ENCODE measurements at regions not wholly inside any gene's neighbourhood (a gene's known extent, or its start where the extent isn't known, plus 50 kb on each side); places are given as distances from the start of the nearest gene placed in this dataset.
"Not testable (repeated sequence)": the region's sequence is repeated elsewhere in the genome, so short reads cannot be mapped to it uniquely, and the experiment has no call there.

DNA sequence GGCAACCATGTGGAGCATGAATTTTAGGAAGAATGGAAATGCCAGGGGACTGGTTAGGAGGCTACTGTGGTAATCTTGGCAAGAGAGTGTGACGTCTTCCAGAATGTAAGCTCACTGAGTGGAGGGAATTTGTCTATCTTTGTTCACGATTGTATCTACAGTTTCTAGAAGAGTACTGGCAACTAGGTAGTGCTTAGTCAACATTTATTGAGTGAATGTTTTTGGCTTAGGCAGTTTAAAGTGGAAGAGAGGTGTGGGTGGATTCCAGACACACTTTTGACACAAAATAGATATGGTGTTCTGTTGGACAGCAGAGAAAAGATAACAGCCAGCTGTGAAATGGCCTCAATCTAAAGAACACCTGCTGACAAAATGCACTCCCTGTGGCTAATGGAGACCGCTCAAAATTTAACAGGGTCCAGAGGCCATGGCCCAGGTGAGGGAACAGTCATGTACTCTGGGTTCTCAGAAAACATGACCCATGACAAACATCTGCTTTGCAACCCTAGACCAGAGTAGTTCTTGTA lies 139.3 kb downstream of the GPX5 start:
- H3K36me3 ChIP-seq (ENCODE audit: control insufficient read depth, insufficient read depth, low read length, severe bottlenecking) = no peaks in the 10 kb centered on the region
- no peaks in the 10 kb centered on the region for H3K4me1 ChIP-seq (ENCODE audit: control insufficient read depth, insufficient read depth, low read length)
- H3K27me3 ChIP-seq (replicated peaks; ENCODE audit: control insufficient read depth, insufficient read depth, low read length) = peaks cover 6% of the 10 kb centered on the region
- H3K9me3 ChIP-seq (ENCODE audit: control insufficient read depth, low read length) = no peaks in the 10 kb centered on the region
- H3K4me3 ChIP-seq (ENCODE audit: low read length) = no peak overlapping the region
- no peak for DNase-seq (ENCODE audit: low read depth)
- no peak overlapping the region for H3K9ac ChIP-seq (ENCODE audit: low read length)

DNA sequence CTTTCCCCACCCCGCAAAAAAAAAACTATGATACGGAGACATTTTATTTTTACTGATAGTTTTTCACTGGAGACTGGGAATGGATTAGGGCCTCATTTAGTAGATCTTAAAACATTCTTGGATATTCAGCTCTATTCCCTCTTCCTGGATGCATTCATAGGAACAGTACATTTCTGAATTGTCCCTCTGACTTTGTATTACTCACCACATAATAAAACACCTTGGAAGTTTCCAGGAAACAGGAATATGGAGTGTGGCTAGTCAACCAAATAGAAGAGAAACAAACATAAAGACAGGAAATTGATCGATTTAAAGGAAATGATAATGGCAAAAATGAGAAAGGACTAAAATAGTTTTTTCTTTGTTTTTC lies 147.7 kb downstream of the GPX5 start:
- DNase-seq (ENCODE audit: low read depth) = no peak
- peaks cover 8% of the 10 kb centered on the region for H3K27me3 ChIP-seq (replicated peaks; ENCODE audit: control insufficient read depth, insufficient read depth, low read length)
- H3K4me1 ChIP-seq (ENCODE audit: control insufficient read depth, insufficient read depth, low read length) = peaks cover 4% of the 10 kb centered on the region
- no peaks in the 10 kb centered on the region for H3K9me3 ChIP-seq (ENCODE audit: control insufficient read depth, low read length)
- H3K9ac ChIP-seq (ENCODE audit: low read length) = no peak overlapping the region
- no peak overlapping the region for H3K4me3 ChIP-seq (ENCODE audit: low read length)
- no peaks in the 10 kb centered on the region for H3K36me3 ChIP-seq (ENCODE audit: control insufficient read depth, insufficient read depth, low read length, severe bottlenecking)

- no peaks in the 10 kb centered on the region for H3K9me3 ChIP-seq (ENCODE audit: control insufficient read depth, low read length)
- no peaks in the 10 kb centered on the region for H3K36me3 ChIP-seq (ENCODE audit: control insufficient read depth, insufficient read depth, low read length, severe bottlenecking)
- H3K4me1 ChIP-seq (ENCODE audit: control insufficient read depth, insufficient read depth, low read length) = peaks cover 4% of the 10 kb centered on the region
- peaks cover 8% of the 10 kb centered on the region for H3K27me3 ChIP-seq (replicated peaks; ENCODE audit: control insufficient read depth, insufficient read depth, low read length)
- H3K9ac ChIP-seq (ENCODE audit: low read length) = no peak overlapping the region
- DNase-seq (ENCODE audit: low read depth) = peak; percentile 77
- H3K4me3 ChIP-seq (ENCODE audit: low read length) = peak overlapping the region; percentile 78
Observed at GRCh38 chr6:28673787-28674671, 148.3 kb downstream of the GPX5 start.

- H3K27me3 ChIP-seq (replicated peaks; ENCODE audit: control insufficient read depth, insufficient read depth, low read length) = peaks cover 8% of the 10 kb centered on the region
- no peaks in the 10 kb centered on the region for H3K9me3 ChIP-seq (ENCODE audit: control insufficient read depth, low read length)
- no peak overlapping the region for H3K4me3 ChIP-seq (ENCODE audit: low read length)
- DNase-seq (ENCODE audit: low read depth) = no peak
- no peak overlapping the region for H3K9ac ChIP-seq (ENCODE audit: low read length)
- H3K36me3 ChIP-seq (ENCODE audit: control insufficient read depth, insufficient read depth, low read length, severe bottlenecking) = no peaks in the 10 kb centered on the region
- H3K4me1 ChIP-seq (ENCODE audit: control insufficient read depth, insufficient read depth, low read length) = peaks cover 4% of the 10 kb centered on the region
Observed at GRCh38 chr6:28675600-28675999, 149.9 kb downstream of the GPX5 start.

DNA sequence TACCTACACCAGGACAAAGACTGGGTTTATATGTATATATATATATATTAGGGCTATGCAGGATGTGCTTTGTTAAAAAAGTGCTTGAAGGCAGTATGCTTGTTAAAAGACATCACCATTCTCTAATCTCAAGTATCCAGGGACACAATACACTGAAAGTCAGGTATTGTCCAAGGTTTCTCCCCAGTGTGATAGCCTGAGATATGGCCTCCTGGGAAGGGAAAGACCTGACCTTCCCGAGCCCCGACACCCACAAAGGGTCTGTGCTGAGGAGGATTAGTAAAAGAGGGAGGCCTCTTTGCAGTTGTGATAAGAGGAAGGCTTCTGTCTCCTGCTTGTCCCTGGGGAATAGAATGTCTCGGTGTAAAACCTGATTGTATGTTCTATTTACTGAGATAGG lies 156.9 kb downstream of the GPX5 start:
- no peak for DNase-seq (ENCODE audit: low read depth)
- H3K27me3 ChIP-seq (replicated peaks; ENCODE audit: control insufficient read depth, insufficient read depth, low read length) = peaks cover 16% of the 10 kb centered on the region

GRCh38 chr6:28682956-28683685 lies 157.4 kb downstream of the GPX5 start:
- not testable (repeated sequence) for H3K36me3 ChIP-seq (ENCODE audit: control insufficient read depth, insufficient read depth, low read length, severe bottlenecking); H3K4me1 ChIP-seq (ENCODE audit: control insufficient read depth, insufficient read depth, low read length); H3K4me3 ChIP-seq (ENCODE audit: low read length); H3K9ac ChIP-seq (ENCODE audit: low read length); DNase-seq (ENCODE audit: low read depth); H3K9me3 ChIP-seq (ENCODE audit: control insufficient read depth, low read length)
- peaks cover 20% of the 10 kb centered on the region for H3K27me3 ChIP-seq (replicated peaks; ENCODE audit: control insufficient read depth, insufficient read depth, low read length)

More for the DNA sequence above, 156.9 kb downstream of the GPX5 start:
- H3K9me3 ChIP-seq (ENCODE audit: control insufficient read depth, low read length) = no peaks in the 10 kb centered on the region
- no peaks in the 10 kb centered on the region for H3K4me1 ChIP-seq (ENCODE audit: control insufficient read depth, insufficient read depth, low read length)
- H3K9ac ChIP-seq (ENCODE audit: low read length) = no peak overlapping the region
- no peak overlapping the region for H3K4me3 ChIP-seq (ENCODE audit: low read length)
- no peaks in the 10 kb centered on the region for H3K36me3 ChIP-seq (ENCODE audit: control insufficient read depth, insufficient read depth, low read length, severe bottlenecking)

DNA sequence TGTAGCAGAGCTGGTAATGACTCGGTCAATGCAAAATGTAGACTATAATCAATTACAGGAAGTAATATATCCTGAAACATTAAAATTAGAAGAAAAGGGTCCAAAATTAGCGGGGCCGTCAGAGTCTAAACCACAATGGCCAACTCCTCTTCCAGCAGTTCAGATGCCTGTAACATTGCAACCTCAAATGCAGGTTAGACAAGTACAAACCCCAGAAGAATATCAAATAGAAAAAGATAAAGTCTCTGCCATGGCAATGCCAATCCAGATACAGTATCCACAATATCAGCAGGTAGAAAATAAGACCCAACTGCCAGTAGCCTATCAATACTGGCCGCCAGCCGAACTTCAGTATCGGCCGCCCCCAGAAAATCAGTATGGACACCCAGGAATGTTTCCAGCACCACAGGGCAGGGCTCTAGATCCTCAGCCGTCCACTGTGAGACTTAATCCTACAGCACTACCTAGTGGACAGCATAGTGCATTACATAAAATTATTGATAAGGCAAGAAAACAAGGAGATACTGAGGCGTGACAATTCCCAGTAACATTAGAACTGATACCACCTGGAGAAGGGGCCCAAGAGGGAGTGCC lies 158.4 kb downstream of the GPX5 start:
- peak; percentile 78 for DNase-seq (ENCODE audit: low read depth)
- no peaks in the 10 kb centered on the region for H3K36me3 ChIP-seq (ENCODE audit: control insufficient read depth, insufficient read depth, low read length, severe bottlenecking)
- no peaks in the 10 kb centered on the region for H3K9me3 ChIP-seq (ENCODE audit: control insufficient read depth, low read length)
- H3K4me3 ChIP-seq (ENCODE audit: low read length) = no peak overlapping the region
- peaks cover 23% of the 10 kb centered on the region for H3K27me3 ChIP-seq (replicated peaks; ENCODE audit: control insufficient read depth, insufficient read depth, low read length)
- no peak overlapping the region for H3K9ac ChIP-seq (ENCODE audit: low read length)
- H3K4me1 ChIP-seq (ENCODE audit: control insufficient read depth, insufficient read depth, low read length) = no peaks in the 10 kb centered on the region

- H3K36me3 ChIP-seq (ENCODE audit: control insufficient read depth, insufficient read depth, low read length, severe bottlenecking); H3K9ac ChIP-seq (ENCODE audit: low read length); H3K9me3 ChIP-seq (ENCODE audit: control insufficient read depth, low read length); H3K4me1 ChIP-seq (ENCODE audit: control insufficient read depth, insufficient read depth, low read length); DNase-seq (ENCODE audit: low read depth); H3K4me3 ChIP-seq (ENCODE audit: low read length): not testable (repeated sequence)
- H3K27me3 ChIP-seq (replicated peaks; ENCODE audit: control insufficient read depth, insufficient read depth, low read length) = peaks cover 23% of the 10 kb centered on the region
Observed at GRCh38 chr6:28685960-28686359, 160.3 kb downstream of the GPX5 start.

- not testable (repeated sequence) for H3K36me3 ChIP-seq (ENCODE audit: control insufficient read depth, insufficient read depth, low read length, severe bottlenecking); H3K4me3 ChIP-seq (ENCODE audit: low read length); H3K9me3 ChIP-seq (ENCODE audit: control insufficient read depth, low read length); H3K9ac ChIP-seq (ENCODE audit: low read length); H3K4me1 ChIP-seq (ENCODE audit: control insufficient read depth, insufficient read depth, low read length)
- peaks cover 19% of the 10 kb centered on the region for H3K27me3 ChIP-seq (replicated peaks; ENCODE audit: control insufficient read depth, insufficient read depth, low read length)
- DNase-seq (ENCODE audit: low read depth) = peak; percentile 88
Observed at GRCh38 chr6:28686446-28687027, 160.9 kb downstream of the GPX5 start.

DNA sequence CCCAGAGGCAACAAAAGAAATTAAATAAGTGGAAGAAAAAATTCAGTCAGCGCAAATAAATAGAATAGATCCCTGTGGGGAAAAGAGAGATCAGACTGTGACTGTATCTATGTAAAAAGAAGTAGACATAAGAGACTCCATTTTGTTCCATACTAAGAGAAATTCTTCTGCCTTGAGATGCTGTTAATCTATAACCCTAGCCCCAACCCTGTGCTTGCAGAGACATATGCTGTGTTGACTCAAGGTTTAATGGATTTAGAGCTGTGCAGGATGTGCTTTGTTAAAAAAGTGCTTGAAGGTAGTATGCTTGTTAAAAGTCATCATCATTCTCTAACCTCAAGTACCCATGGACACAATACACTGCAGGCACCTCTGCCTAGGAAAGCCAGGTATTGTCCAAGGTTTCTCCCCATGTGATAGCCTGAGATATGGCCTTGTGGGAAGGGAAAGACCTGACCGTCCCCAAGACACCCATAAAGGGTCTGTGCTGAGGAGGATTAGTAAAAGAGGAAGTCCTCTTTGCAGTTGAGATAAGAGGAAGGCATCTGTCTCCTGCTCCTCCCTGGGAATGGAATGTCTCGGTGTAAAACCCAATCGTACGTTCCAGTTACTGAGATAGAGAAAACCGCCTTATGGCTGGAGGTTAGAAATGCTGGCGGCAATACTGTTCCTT lies 161.8 kb downstream of the GPX5 start:
- not testable (repeated sequence) for H3K9ac ChIP-seq (ENCODE audit: low read length); H3K4me3 ChIP-seq (ENCODE audit: low read length); H3K36me3 ChIP-seq (ENCODE audit: control insufficient read depth, insufficient read depth, low read length, severe bottlenecking); DNase-seq (ENCODE audit: low read depth); H3K9me3 ChIP-seq (ENCODE audit: control insufficient read depth, low read length); H3K27me3 ChIP-seq (replicated peaks; ENCODE audit: control insufficient read depth, insufficient read depth, low read length); H3K4me1 ChIP-seq (ENCODE audit: control insufficient read depth, insufficient read depth, low read length)

All from adipocyte (in vitro differentiated cells).